GM10266 (cell line): ENCODE measurements at regions not wholly inside any gene's neighbourhood (a gene's known extent, or its start where the extent isn't known, plus 50 kb on each side); places are given as distances from the start of the nearest gene placed in this dataset.

Experiments used
- DNase-seq: peaks from one replicate; pipeline ENCODE4 v3.0.0; 2012; ENCODE audit errors: extremely low spot score
- CTCF ChIP-seq: IDR thresholded peaks from 2 replicates; pipeline ENCODE4 v1.5.1; 2012; ENCODE audit warnings: mild to moderate bottlenecking, low read depth; ENCODE audit not compliant: control insufficient read depth, insufficient read depth; ENCODE audit errors: missing control alignments

DNA sequence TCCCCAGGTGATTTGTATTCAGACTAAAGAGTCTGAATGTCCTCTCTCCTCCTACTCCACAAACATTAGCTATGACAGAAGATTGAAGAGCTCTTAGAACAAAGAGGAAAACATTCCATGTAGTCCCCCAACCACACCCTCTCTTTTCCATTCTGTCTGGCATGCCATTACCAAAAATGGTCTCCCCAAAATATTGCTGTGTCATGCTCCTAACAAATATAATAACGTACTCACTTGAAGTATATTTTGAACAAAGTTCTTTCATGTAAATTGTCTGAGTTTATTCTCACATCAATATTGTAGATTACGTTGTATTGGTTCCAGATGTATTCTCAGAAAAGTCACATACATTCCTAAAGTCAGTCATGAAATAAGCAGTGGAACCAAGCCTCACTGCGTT, 467.3 kb upstream of the IRAK1BP1 start:
- no peak for DNase-seq
- TF ChIP-seq CTCF: no peak

GRCh38 chr6:78427386-78427785, 440.0 kb upstream of the IRAK1BP1 start:
- DNase-seq: no peak

DNA sequence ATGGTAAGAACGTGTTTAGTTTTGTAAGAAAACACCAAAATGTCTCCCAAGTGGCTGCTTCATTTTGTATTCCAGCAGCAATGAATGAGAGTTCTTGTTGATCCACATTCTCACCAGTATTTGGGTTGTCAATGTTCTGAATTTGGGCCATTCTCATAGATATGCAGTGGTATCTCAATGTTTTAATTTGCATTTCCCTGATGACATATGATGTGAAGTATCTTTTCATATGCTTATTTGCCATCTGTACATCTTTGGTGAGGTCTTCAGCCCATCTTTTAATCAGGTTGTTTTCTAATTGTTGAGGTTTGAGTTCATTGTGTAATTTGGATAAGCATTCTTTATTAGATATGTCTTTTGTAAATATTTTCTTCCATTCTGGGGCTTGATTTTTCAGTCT, 436.8 kb upstream of the IRAK1BP1 start:
- no peak for DNase-seq
- no peak for TF ChIP-seq CTCF

More at GRCh38 chr6:78427386-78427785, 440.0 kb upstream of the IRAK1BP1 start:
- no peak for TF ChIP-seq CTCF

GRCh38 chr6:78435671-78436070, 431.7 kb upstream of the IRAK1BP1 start:
- no peak for TF ChIP-seq CTCF
- no peak for DNase-seq

DNA sequence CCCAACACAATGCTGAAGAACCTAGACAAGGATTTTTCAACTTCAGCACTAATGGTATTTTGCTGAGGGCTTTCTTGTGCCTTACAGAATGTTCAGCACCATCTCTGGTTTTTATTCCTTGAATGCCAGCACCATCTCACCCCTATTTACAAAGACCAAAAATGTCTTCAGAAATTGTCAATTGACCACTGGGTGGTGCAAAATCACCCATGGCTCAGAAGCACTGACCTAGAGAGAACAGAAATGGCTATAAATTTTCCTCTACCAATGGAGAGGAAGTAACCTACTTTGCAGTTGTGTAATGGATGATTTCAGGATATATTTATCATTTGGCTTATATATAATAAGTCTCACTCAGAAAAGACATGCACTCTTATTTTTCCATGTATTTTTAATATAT, 431.0 kb upstream of the IRAK1BP1 start:
- no peak for DNase-seq
- TF ChIP-seq CTCF: peak; percentile 25

- DNase-seq: no peak
- no peak for TF ChIP-seq CTCF
Observed at GRCh38 chr6:78438135-78438534, 429.2 kb upstream of the IRAK1BP1 start.

DNA sequence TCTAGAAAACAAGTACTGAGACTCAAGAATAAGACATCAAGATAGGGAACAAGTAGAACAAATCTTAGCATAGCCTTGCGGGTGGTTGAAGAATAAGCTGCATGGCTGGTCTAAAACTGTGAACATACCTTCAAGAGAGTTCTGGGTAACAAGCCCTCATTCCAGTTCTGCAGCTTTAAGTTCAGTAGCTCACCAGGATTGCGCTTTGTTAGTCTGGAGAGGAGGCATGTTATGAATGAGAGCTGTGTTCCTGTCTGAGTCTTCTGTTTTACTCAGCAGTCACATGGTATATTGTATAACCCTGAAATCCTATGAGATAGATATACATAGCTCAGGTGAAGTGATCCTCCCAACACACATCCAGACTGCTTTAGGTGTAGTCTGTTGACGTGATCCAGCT, 406.6 kb upstream of the IRAK1BP1 start:
- no peak for TF ChIP-seq CTCF
- DNase-seq: no peak
